ENCODE measurements at regions not wholly inside any gene's neighbourhood (a gene's known extent, or its start where the extent isn't known, plus 50 kb on each side); places are given as distances from the start of the nearest gene placed in this dataset.

DNA sequence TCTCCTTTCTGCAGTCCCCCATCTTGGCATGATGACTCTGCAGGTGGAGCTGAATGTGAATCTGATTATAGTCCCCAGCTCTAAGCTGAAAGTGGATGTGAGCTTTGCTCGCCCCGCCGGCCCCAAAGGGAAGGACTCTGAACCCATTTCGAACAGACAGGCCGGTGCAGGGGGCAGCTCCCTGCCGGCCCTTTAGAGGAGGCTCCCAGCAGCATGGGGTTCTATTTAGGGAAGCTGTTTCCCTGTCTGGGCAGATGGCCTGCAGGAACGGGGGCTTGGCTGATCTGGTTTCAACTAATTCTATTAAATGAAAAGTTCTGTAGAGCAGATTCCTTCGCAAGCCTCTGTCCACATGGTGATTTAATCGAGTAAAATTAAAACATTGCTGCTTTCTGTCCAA lies 104.8 kb upstream of the MSX1 start:
- FAIRE-seq = no peak

More for the DNA sequence above, 104.8 kb upstream of the MSX1 start:
- H3K79me2 ChIP-seq (ENCODE audit: control insufficient read depth, insufficient read depth, low read length) = no peaks in the 10 kb centered on the region
- dilution Hi-C loops (cut with MboI; ENCODE audit: extremely low pct_ligation_motif_present, low sequenced_read_pairs) (no loop called here), intact Hi-C loops (cut with micrococcal nuclease) (no loop called here)
- DNase-seq (ENCODE audit: low read depth, low spot score) = no peak
- H4K20me1 ChIP-seq (replicated peaks; ENCODE audit: control insufficient read depth, extremely low read depth, insufficient read depth, low read length) = no peaks in the 10 kb centered on the region
- no peaks in the 10 kb centered on the region for H3K9me1 ChIP-seq (replicated peaks; ENCODE audit: control insufficient read depth, extremely low read depth, insufficient read depth, low read length)
- H3K27ac ChIP-seq (ENCODE audit: insufficient read depth, low read depth, low read length) = no peak overlapping the region
- no TSS peak for BruUV-seq (replicated peaks)
- no peak for TF ChIP-seq MAX (IDR thresholded peaks at IDR 0.05; ENCODE audit: insufficient read depth, insufficient read length)
- TF ChIP-seq MYC (IDR thresholded peaks at IDR 0.05; ENCODE audit: low read depth, low read length) = no peak
- TF ChIP-seq JUN (IDR thresholded peaks at IDR 0.05; ENCODE audit: borderline replicate concordance, insufficient read depth, insufficient read length, low read depth) = no peak
- no peak for TF ChIP-seq CTCF (IDR thresholded peaks at IDR 0.05; ENCODE audit: extremely low read depth in 1 of 2, insufficient read depth in 1 of 2, low read depth in 1 of 2, low read length in 2 of 2)
- no peak for TF ChIP-seq EZH2 (IDR thresholded peaks at IDR 0.05; ENCODE audit: borderline replicate concordance, low read depth, low read length, severe bottlenecking)
- no peak for TF ChIP-seq POLR2A (IDR thresholded peaks at IDR 0.05; ENCODE audit: low read depth, low read length)
- TF ChIP-seq POLR2AphosphoS5 (IDR thresholded peaks at IDR 0.05; ENCODE audit: insufficient read depth, low read depth, low read length) = no peak
- TF ChIP-seq GATA2 (IDR thresholded peaks at IDR 0.05; ENCODE audit: insufficient read depth, insufficient read length, low read depth, low read length) = no peak
- TF ChIP-seq FOS (IDR thresholded peaks at IDR 0.05; ENCODE audit: borderline replicate concordance, insufficient read depth, low read length) = no peak
- no peak overlapping the region for H2AFZ ChIP-seq (ENCODE audit: low read depth, low read length)
- H3K9ac ChIP-seq (replicated peaks; ENCODE audit: extremely low read depth, insufficient read depth, low read length) = no peak overlapping the region
- H3K9me3 ChIP-seq (replicated peaks; ENCODE audit: control insufficient read depth, insufficient read depth, low read length) = no peaks in the 10 kb centered on the region
- H3K4me3 ChIP-seq (replicated peaks in 1 of 3; ENCODE audit: insufficient read depth in 1 of 3, low read depth in 1 of 3, low read length in 3 of 3) = no peak overlapping the region
- H3K4me1 ChIP-seq (ENCODE audit: control insufficient read depth, extremely low read depth, insufficient read depth, low read length) = no peaks in the 10 kb centered on the region
- CTCF ChIA-PET = no interaction called here
- H3K4me2 ChIP-seq (ENCODE audit: insufficient read depth, low read length) = no peak overlapping the region
- H3K27me3 ChIP-seq (ENCODE audit: control insufficient read depth in 2 of 2, insufficient read depth in 2 of 2, low read length in 2 of 2) = peaks cover 0 to 2% of the 10 kb centered on the region in 2 experiments
- POLR2A ChIA-PET = no interaction called here
- no peaks in the 10 kb centered on the region for H3K36me3 ChIP-seq (ENCODE audit: control insufficient read depth in 2 of 2, extremely low read depth in 1 of 2, insufficient read depth in 2 of 2, low read length in 2 of 2)

Data from endothelial cell of umbilical vein (primary cell).